Breast epithelium (tissue), 4 donors: ENCODE measurements at regions not wholly inside any gene's neighbourhood (a gene's known extent, or its start where the extent isn't known, plus 50 kb on each side); places are given as distances from the start of the nearest gene placed in this dataset.

Source experiments
- DNase-seq, 2 donors: peaks; one replicate each; pipeline ENCODE4 v3.0.0-alpha.2; 2019; ENCODE audit warnings: low spot score in 2 of 2
- H3K27ac ChIP-seq, 2 donors: fragments of 200-600 bp; sonication (generic) in 1 of 2; one replicate each; pipeline ENCODE4 v1.5.1; 2016 to 2019; ENCODE audit warnings: mild to moderate bottlenecking in 1 of 2
- H3K27me3 ChIP-seq, 2 donors: fragments of 200-600 bp; sonication (generic) in 1 of 2; one replicate each; pipeline versions ENCODE4 v1.5.1 to v1.6.0; 2017 to 2019; ENCODE audit warnings: control low read depth in 1 of 2, mild to moderate bottlenecking in 1 of 2
- H3K36me3 ChIP-seq: fragments of 200-600 bp; one replicate; pipeline ENCODE4 v1.5.1; 2019
- H3K4me1 ChIP-seq, 2 donors: fragments of 200-600 bp; sonication (generic); one replicate each; pipeline ENCODE4 v1.5.1; 2016 to 2019; ENCODE audit warnings: control low read depth in 1 of 2
- H3K4me3 ChIP-seq, 3 donors: fragments of 200-600 bp; sonication (generic); 1 replicate in 2 of 3; 2 replicates in 1 of 3; pipeline ENCODE4 v1.5.1; 2016 to 2019; ENCODE audit warnings: mild to moderate bottlenecking in 3 of 3, moderate library complexity in 2 of 3
- H3K9me3 ChIP-seq, 2 donors: fragments of 200-600 bp; sonication (generic) in 1 of 2; one replicate each; pipeline ENCODE4 v1.5.1; 2016 to 2019; ENCODE audit warnings: control low read depth in 1 of 2
- CTCF ChIP-seq, 3 donors: fragments of 450-650 bp; IDR thresholded peaks; one replicate each; pipeline ENCODE4 v1.5.1; 2016 to 2017; ENCODE audit warnings: antibody characterized with exemption in 3 of 3, mild to moderate bottlenecking in 3 of 3, moderate library complexity in 3 of 3
- POLR2A ChIP-seq: fragments of 450-650 bp; IDR thresholded peaks from one replicate; pipeline ENCODE4 v1.6.1; 2016; ENCODE audit warnings: antibody characterized with exemption, mild to moderate bottlenecking, moderate library complexity
- POLR2AphosphoS5 ChIP-seq, 3 donors: sonication (generic); formaldehyde crosslinking; IDR thresholded peaks; one replicate each; pipeline ENCODE4 v1.6.1; 2017; ENCODE audit warnings: antibody characterized with exemption in 3 of 3
- intact Hi-C: fragments of 100-400 bp; cut with DNase I; formaldehyde crosslinking; loops from one replicate; pipeline ENCODE4 v1.15.1; 2023; ENCODE audit warnings: low total_unique reads

- H3K9me3 ChIP-seq: peaks cover 0 to 5% of the 10 kb centered on the region in 2 donors
- no peak overlapping the region for H3K4me3 ChIP-seq
- TF ChIP-seq POLR2A (no peak), CTCF (IDR thresholded peaks at IDR 0.05) (no peak), POLR2AphosphoS5 (IDR thresholded peaks at IDR 0.05) (no peak)
- intact Hi-C loops: no loop called here
- H3K27me3 ChIP-seq: peaks cover 0 to 37% of the 10 kb centered on the region in 2 donors
- no peaks in the 10 kb centered on the region for H3K4me1 ChIP-seq
- H3K36me3 ChIP-seq: no peaks in the 10 kb centered on the region
- DNase-seq: no peak
- H3K27ac ChIP-seq: no peak overlapping the region
These were observed 142.7 kb upstream of the CSF3R start for GRCh38 chr1:36625253-36625934.

DNA sequence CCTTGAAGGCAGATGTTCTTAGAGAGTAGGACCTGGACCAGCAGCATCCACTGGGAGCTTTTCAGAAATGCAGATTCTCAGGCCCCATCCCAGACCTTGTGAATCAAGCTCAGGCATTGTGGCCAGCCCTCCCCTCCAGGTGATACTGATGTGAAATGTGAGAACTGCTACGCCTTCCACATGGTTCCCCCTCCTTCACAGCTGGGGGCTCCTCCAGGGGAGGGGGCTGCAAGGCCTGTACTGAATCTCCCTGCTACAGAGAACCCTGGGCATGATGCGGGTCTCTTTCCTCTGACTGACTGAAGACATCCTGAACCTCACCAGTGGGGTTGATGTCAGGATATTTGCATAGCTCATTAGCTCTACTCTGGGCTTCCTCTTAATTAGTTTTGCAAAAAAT lies 141.8 kb upstream of the CSF3R start:
- H3K27ac ChIP-seq: no peak overlapping the region
- no peak for TF ChIP-seq CTCF (IDR thresholded peaks at IDR 0.05)
- no peak for TF ChIP-seq POLR2A
- no peak for TF ChIP-seq POLR2AphosphoS5 (IDR thresholded peaks at IDR 0.05)
- peaks cover 0 to 37% of the 10 kb centered on the region in 2 donors for H3K27me3 ChIP-seq
- peaks cover 0 to 5% of the 10 kb centered on the region in 2 donors for H3K9me3 ChIP-seq
- H3K4me1 ChIP-seq: no peaks in the 10 kb centered on the region
- H3K4me3 ChIP-seq: no peak overlapping the region
- intact Hi-C loops: no loop called here
- no peaks in the 10 kb centered on the region for H3K36me3 ChIP-seq
- DNase-seq: no peak

GRCh38 chr1:36622741-36623648 lies 140.3 kb upstream of the CSF3R start:
- no peak for DNase-seq
- Histone ChIP-seq H3K4me3 (no peak overlapping the region), H3K4me1 (no peaks in the 10 kb centered on the region), H3K36me3 (no peaks in the 10 kb centered on the region), H3K27me3 (peaks cover 0 to 37% of the 10 kb centered on the region in 2 donors), H3K27ac (no peak overlapping the region), H3K9me3 (peaks cover 0 to 5% of the 10 kb centered on the region in 2 donors)
- intact Hi-C loops: no loop called here
- TF ChIP-seq POLR2A (no peak), POLR2AphosphoS5 (IDR thresholded peaks at IDR 0.05) (no peak), CTCF (IDR thresholded peaks at IDR 0.05) (no peak)

- intact Hi-C loops: no loop called here
- no peak for DNase-seq
- Histone ChIP-seq H3K4me1 (no peaks in the 10 kb centered on the region), H3K27me3 (peaks cover 0 to 27% of the 10 kb centered on the region in 2 donors), H3K36me3 (no peaks in the 10 kb centered on the region), H3K9me3 (peaks cover 0 to 5% of the 10 kb centered on the region in 2 donors), H3K4me3 (no peak overlapping the region), H3K27ac (no peak overlapping the region)
- TF ChIP-seq POLR2A (no peak), CTCF (IDR thresholded peaks at IDR 0.05) (no peak), POLR2AphosphoS5 (IDR thresholded peaks at IDR 0.05) (no peak)
These were observed 138.8 kb upstream of the CSF3R start for GRCh38 chr1:36621531-36621930.

- no peaks in the 10 kb centered on the region for H3K36me3 ChIP-seq
- H3K4me3 ChIP-seq: no peak overlapping the region
- no peak overlapping the region for H3K27ac ChIP-seq
- H3K27me3 ChIP-seq: peaks cover 0 to 17% of the 10 kb centered on the region in 2 donors
- intact Hi-C loops: no loop called here
- no peak for TF ChIP-seq CTCF (IDR thresholded peaks at IDR 0.05)
- TF ChIP-seq POLR2A: no peak
- H3K9me3 ChIP-seq: peaks cover 0 to 5% of the 10 kb centered on the region in 2 donors
- no peaks in the 10 kb centered on the region for H3K4me1 ChIP-seq
- no peak for DNase-seq
These were observed 137.4 kb upstream of the CSF3R start for GRCh38 chr1:36620142-36620541.
